Neutrophil (primary cell): ENCODE measurements at regions not wholly inside any gene's neighbourhood (a gene's known extent, or its start where the extent isn't known, plus 50 kb on each side); places are given as distances from the start of the nearest gene placed in this dataset.

Experiments
- H3K27ac ChIP-seq: fragments of 200-600 bp; sonication (generic); 2 replicates; pipeline ENCODE4 v1.5.1; 2016; ENCODE audit warnings: mild to moderate bottlenecking, moderate library complexity
- H3K27me3 ChIP-seq: fragments of 200-600 bp; sonication (generic); 2 replicates; pipeline ENCODE4 v1.6.0; 2016; ENCODE audit warnings: mild to moderate bottlenecking
- H3K36me3 ChIP-seq: fragments of 200-600 bp; sonication (generic); 2 replicates; pipeline ENCODE4 v1.5.1; 2017
- H3K4me1 ChIP-seq, 2 experiments: fragments of 200-600 bp in 1 of 2; sonication (generic) in 1 of 2; 1 replicate in 1 of 2; 2 replicates in 1 of 2; pipeline versions ENCODE4 v1.5.1 to v1.6.1; 2013 to 2016; ENCODE audit warnings: low read depth in 1 of 2, low read length in 1 of 2, mild to moderate bottlenecking in 1 of 2, moderate library complexity in 1 of 2; ENCODE audit not compliant: control insufficient read depth in 1 of 2, insufficient read depth in 1 of 2
- H3K4me3 ChIP-seq, 2 experiments: fragments of 200-600 bp in 1 of 2; sonication (generic) in 1 of 2; 1 replicate in 1 of 2; 2 replicates in 1 of 2; pipeline ENCODE4 v1.5.1; 2013 to 2016; ENCODE audit warnings: low read depth in 1 of 2, low read length in 1 of 2, mild to moderate bottlenecking in 1 of 2, moderate library complexity in 1 of 2
- H3K9me3 ChIP-seq: fragments of 200-600 bp; sonication (generic); 2 replicates; pipeline ENCODE4 v1.5.1; 2016
- CTCF ChIP-seq: fragments of 200-600 bp; sonication (generic); IDR thresholded peaks from 2 replicates; pipeline ENCODE4 v1.5.1; 2016; ENCODE audit warnings: antibody characterized with exemption

DNA sequence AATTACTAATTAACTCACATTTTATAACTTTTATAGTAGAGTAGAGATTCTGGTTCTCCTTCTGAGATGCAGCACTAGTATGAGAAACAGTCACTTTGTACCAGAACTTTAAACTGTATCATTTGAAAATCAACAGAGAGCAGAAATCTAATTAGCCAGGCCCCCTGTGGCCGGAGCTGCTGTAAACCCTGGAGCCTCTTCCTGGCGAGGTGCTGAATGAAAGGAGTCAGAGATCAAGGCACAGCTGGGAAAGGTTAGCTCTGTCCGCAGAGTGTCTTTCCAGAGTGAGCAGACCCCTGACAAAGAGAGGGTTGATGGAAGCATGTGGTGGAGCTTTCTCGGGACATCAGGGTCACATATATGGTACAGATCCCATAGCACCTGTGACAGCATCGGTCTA, 703.8 kb downstream of the RFPL4B start:
- Histone ChIP-seq H3K27ac (no peak overlapping the region), H3K4me3 (no peak overlapping the region), H3K36me3 (no peaks in the 10 kb centered on the region), H3K4me1 (no peaks in the 10 kb centered on the region), H3K27me3 (no peaks in the 10 kb centered on the region), H3K9me3 (no peaks in the 10 kb centered on the region)
- TF ChIP-seq CTCF = no peak

GRCh38 chr6:113052506-113052905, 705.4 kb downstream of the RFPL4B start:
- TF ChIP-seq CTCF = no peak
- H3K27ac ChIP-seq = no peak overlapping the region
- no peaks in the 10 kb centered on the region for H3K4me1 ChIP-seq

GRCh38 chr6:113055061-113055460, 707.9 kb downstream of the RFPL4B start:
- Histone ChIP-seq H3K4me1 (no peaks in the 10 kb centered on the region), H3K27ac (no peak overlapping the region), H3K36me3 (no peaks in the 10 kb centered on the region), H3K27me3 (no peaks in the 10 kb centered on the region), H3K4me3 (no peak overlapping the region), H3K9me3 (no peaks in the 10 kb centered on the region)
- TF ChIP-seq CTCF = no peak

More at GRCh38 chr6:113052506-113052905, 705.4 kb downstream of the RFPL4B start:
- H3K27me3 ChIP-seq = no peaks in the 10 kb centered on the region
- H3K36me3 ChIP-seq = no peaks in the 10 kb centered on the region
- H3K9me3 ChIP-seq = no peaks in the 10 kb centered on the region
- H3K4me3 ChIP-seq = no peak overlapping the region

DNA sequence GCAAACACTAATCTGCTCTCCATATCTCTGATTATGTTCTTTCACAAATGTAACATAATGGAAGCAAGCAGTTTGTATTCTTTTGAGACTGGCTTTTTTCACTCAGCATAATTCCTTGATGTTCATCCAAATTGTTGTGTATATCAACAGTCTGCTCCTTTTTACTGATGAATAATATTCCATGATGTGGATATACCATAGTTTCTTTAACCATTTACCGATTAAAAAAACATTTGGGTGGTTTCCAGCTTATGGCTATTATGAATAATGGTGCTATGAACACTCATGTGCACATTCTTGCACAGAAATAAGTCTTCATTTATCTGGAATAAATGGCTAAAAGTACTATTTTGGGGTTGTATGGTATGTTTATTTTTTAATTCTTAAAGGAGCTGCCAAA, 708.9 kb downstream of the RFPL4B start:
- Histone ChIP-seq H3K36me3 (no peaks in the 10 kb centered on the region), H3K27ac (no peak overlapping the region), H3K4me1 (no peaks in the 10 kb centered on the region), H3K9me3 (no peaks in the 10 kb centered on the region), H3K4me3 (no peak overlapping the region), H3K27me3 (no peaks in the 10 kb centered on the region)
- no peak for TF ChIP-seq CTCF

DNA sequence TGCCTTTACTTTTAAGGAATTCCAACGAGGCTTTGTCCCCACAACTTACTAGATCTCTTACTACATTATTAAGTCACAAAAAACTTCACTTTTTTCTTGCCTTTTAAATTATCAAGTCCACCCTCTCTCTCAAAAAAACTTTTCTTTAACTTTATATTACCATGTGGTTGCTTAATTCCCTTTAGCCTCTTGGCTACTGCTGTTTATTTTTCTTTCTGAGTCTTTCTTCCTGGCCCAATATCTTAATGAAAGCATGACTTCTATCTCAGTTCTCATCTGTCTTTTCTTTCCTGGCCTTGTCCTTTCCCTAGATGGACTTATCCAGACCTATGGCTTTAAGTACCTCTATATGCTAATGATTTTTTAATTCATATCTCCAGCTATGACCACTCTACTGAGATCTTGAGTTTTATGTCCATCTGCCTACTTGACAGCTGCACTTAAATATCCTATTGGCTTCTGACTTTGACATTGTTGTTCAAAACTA, 710.5 kb downstream of the RFPL4B start:
- TF ChIP-seq CTCF = no peak
- no peak overlapping the region for H3K4me3 ChIP-seq
- no peaks in the 10 kb centered on the region for H3K27me3 ChIP-seq
- no peak overlapping the region for H3K27ac ChIP-seq
- H3K4me1 ChIP-seq = no peaks in the 10 kb centered on the region
- no peaks in the 10 kb centered on the region for H3K9me3 ChIP-seq
- no peaks in the 10 kb centered on the region for H3K36me3 ChIP-seq

DNA sequence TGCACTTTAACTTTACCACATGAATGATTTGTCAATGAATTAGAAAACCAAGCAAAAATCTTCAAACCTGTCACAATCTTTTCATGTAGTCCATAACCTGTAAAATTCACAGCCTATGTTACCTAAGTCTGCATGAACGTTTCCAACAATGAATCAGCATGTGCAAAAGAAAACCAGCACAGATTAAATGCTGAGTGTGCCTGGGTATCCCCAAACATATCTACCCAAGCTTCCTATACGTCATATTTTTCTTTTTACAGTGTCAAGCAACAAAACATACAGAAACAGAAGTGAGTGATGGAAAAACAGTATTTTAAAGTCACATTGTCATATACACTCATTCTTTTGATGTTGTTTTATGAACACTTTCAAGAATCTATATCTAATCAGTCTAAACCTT, 713.5 kb downstream of the RFPL4B start:
- no peak for TF ChIP-seq CTCF
- no peak overlapping the region for H3K27ac ChIP-seq
- H3K4me3 ChIP-seq = no peak overlapping the region
- H3K27me3 ChIP-seq = no peaks in the 10 kb centered on the region
- H3K4me1 ChIP-seq = no peaks in the 10 kb centered on the region
- H3K9me3 ChIP-seq = no peaks in the 10 kb centered on the region
- no peaks in the 10 kb centered on the region for H3K36me3 ChIP-seq
